Activated gamma-delta T cell treated with anti-CD3 and anti-CD28 coated beads, Interleukin-2, amount 50 U/mL, for 16 hours (primary cell): ENCODE measurements at regions not wholly inside any gene's neighbourhood (a gene's known extent, or its start where the extent isn't known, plus 50 kb on each side); places are given as distances from the start of the nearest gene placed in this dataset.
"Not testable (repeated sequence)": the region's sequence is repeated elsewhere in the genome, so short reads cannot be mapped to it uniquely, and the experiment has no call there.

Source experiments
- DNase-seq: peaks from one replicate; pipeline ENCODE4 v3.0.0-alpha.2; 2020; ENCODE audit warnings: low read depth

DNA sequence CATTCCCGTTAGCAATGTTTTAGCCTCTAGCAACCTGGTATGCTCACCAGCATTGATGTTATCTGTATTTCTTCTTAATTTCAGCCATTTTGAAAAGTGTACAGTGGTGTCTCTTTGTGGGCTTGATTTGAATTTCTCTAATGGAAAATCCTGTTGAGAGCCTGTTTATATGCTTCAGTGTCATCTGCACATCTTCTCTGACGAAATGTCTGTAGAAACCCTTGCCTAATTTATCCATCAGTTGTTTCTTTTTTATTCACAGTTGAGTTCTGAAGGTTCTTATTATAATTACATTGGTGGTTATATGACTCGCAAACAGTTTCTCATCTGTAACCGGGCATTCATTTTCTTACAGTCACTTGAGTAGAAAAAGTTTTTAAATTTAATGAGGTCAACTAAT, 1195.5 kb downstream of the TMEM121 start:
- not testable (repeated sequence) for DNase-seq

DNA sequence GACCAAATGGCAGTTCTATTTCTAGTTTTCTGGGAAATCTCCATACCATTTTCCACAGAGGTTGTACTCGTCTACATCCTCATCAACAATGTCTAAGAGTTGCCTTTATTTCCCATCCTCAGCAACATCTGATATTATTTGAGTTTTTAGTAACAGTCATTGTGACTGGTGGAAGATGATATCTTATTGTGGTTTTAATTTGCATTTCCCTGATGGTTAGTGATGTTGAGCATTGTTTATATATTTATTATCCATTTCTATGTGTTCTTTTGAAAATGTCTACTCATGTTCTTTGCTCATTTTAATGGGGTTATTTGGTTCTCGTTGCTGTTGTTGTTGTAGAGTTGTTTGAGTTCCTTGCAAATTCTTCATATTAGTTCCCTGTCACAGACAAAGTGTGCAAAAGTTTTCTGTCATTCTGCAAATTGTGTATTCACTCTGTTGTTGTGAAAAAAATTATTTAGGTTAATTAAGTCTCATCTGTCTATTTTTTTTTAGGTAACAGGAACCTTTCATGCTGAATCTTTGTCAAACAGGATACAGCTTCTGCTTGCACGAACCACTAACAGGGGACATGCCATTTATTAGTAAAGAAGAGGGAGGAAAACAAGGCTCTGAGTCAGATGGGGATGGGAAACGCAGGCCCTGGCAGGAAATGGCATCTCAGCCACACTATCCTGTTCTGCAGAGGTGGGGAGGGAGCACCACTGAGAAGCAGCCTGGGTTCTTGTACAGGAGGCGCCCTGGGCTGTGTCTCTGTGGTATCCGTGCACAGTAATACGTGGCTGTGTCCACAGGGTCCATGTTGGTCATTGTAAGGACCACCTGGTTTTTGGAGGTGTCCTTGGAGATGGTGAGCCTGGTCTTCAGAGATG, 1196.7 kb downstream of the TMEM121 start:
- not testable (repeated sequence) for DNase-seq

DNA sequence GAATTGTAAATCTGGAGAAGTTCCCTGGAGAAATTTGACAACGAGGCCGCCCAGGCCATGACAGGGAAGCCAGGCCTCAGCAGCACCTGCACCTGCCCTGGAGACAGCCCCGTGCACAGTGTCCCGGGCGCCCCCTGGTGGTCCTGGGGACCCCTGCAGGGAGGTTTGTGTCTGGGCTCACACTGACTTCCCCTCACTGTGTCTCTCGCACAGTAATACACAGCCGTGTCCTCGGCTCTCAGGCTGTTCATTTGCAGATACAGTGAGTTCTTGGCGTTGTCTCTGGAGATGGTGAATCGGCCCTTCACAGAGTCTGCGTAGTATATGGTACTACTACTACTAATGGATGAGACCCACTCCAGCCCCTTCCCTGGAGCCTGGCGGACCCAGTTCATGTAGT, 1201.6 kb downstream of the TMEM121 start:
- DNase-seq: not testable (repeated sequence)

DNA sequence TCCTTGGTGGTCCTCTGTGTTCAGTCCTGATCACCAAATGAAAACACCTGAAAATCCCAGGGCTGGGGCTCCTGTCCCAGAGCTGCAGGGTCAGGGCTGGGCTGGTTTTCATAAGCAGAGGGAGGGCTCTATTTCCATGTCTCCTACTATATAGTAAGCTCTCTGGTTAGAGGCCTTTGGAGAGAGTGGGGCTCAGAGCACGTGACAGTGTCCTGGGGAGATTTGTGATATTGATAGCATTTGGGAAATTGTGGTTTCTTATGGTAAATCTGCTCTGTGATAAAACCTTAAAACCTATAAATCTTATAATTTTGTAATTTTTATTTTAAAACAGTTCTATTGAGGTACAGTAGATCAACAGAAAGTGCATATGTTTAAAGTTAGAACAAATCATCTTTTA, 1202.2 kb downstream of the TMEM121 start:
- no peak for DNase-seq

DNA sequence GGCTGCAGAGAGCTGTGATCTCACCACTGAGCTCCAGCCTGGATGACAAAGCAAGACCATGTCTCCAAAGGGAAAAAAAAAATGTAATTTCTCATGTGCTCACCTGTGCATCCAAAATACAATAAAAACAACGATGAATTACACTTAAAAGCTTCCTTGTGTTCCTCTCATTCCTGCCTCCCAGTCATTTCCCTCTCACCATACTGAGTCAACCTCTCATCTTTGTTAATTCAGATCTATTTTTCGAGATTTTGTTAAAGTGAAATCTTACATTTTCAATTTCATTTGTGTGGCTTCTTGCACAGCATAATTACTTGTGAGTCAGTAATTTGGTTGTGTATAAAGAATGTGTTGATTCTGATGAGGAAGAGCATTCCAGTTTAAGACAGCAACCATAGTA, 1203.2 kb downstream of the TMEM121 start:
- no peak for DNase-seq

DNA sequence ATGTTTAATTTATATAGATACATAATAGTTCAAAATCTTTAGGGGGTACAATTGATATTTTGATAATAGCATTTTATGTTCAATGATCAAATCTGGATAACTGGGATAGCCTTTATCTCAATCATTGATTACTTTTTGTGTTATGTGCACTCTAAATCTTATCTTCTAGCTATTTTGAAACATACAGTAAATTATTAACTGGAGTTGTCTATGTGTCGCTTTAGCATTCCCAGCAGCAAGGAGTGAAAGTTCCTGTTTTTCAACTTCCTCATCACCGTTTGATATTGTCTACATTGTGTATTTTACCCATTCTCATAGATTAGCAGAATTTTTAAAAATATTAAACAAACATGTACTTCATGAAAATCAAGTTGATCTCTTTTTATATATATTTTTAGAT, 1207.4 kb downstream of the TMEM121 start:
- no peak for DNase-seq

DNA sequence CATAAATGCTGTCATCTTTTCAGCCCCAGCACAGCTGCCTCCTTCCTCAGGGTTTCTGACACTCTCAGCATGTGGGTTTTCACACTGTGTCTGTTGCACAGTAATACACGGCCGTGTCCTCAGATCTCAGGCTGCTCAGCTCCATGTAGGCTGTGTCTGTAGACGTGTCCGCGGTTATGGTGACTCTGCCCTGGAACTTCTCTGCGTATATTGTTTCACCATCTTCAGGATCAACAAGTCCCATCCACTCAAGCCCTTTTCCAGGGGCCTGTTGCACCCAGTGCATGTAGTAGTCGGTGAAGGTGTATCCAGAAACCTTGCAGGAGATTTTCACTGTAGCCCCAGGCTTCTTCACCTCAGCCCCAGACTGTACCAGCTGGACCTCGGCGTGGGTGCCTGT, 1210.6 kb downstream of the TMEM121 start:
- peak; percentile 37 for DNase-seq

DNA sequence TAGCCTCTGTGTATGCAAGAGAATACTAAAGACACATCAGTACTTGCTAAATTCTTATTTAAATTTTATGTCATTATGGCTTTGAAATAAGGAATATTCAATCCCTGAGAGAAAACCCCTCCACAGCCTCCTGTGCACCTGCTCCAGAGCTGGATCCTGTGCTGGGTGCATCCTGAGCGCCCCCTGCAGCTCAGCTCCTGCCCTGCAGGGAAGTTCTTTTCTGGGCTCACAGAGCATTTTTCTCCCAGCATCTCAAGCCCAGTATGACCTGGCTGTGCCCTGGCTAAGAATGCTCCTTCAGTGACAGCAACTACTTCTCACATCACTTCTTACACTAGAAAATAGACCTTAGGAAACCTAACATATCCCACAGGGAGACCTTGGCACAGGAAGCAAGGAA, 1211.7 kb downstream of the TMEM121 start:
- no peak for DNase-seq

DNA sequence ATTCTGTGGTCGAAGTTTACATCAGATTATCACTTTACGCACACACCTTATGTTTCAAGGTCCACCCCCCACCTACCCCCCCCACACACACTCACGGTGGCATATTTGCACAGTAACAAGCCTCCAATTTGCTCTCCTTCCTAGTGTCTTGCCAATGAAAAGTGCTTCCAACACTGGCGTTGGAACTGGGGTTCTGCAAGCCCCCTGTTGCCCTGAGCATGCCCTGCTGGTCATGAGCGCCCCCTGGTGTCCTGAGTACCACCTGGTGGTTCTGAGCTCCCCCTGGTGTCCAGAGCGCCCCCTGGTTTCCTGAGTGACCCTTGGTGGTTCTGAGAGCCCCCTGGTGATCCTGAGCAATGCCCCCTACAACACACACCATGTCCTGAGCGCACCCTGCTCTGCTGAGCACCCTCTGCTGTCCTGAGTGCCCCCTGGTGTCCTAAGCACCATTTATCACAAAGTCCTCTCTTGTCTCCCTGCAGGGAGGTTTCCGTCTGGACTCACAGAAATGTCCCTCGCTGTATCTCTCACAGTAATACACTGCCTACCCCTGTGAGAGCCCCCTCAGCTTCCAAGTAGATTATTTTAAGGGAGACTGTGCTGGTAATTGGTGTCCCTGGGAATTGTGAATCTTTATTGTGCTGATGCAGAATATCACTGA, 1212.3 kb downstream of the TMEM121 start:
- not testable (repeated sequence) for DNase-seq

DNA sequence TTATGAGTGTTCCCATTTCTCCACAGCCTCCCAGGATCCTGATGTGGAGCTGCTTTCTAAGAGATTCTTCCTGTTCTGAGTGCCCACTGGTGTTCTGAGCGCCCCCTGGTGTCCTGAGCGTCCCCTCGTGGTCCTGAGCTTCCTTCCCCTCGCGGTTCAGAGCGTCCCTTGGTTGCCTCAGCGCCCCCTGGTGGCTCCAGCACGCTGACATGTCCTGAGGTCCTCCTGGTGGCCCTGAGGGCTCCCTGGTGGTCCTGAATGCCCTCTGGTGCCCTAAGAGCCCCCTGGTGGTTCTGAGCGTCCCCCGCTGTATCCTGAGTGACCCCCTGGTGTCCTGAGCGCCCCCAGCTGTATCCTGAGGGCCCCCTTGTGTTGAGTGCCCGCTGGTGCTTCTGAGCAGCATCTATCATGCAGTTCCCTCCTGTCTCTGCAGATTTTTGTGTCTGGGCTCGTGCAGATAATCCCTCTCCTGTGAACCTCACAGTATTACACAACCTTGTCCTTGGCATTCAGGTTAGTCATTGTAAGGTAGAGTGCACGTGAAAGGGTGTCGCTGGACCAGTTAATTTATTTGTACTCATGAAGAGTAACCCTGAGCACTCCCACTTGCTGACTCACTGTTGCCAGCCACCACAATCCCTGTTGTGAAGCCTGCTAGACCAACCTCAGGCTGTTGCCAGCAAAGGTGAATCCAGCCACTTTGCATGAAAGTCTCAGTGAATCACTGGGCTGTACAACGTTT, 1214.9 kb downstream of the TMEM121 start:
- peak; percentile 82 for DNase-seq

DNA sequence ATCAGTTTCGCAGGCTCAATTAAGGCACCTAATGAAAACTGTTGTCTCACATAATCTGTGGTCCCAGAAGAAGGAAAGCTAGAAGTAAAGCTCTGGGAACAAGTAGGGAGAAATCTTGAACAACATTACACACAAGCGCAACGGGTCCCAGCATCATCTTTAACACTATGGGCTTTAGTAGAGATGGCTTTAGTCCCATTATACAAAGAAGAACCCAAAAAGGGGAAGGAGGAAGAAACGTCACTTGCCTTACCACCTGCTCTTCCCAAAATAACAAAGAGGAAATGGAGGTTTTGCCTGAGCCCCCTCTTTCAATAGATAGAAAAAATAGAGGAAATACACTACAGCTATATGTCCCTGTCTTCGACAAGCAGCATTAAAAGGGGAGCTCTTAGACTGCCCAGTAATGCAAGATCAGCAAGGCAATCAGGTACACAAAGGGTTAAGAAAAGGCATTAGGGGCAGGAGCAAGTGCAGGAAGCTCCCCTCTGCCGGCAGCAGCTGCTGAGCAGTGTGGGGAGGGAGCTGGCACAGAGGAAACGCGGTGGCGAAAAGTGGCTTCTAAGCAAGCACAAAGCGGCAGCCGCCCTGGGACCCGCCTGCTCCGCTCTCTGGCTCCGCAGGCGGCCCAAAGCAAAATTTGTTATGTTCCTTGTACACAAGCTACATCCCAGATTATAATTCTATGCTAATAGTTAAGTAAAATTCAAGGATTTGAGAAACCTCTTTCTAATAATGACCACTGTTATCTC, 1218.8 kb downstream of the TMEM121 start:
- DNase-seq: not testable (repeated sequence)

DNA sequence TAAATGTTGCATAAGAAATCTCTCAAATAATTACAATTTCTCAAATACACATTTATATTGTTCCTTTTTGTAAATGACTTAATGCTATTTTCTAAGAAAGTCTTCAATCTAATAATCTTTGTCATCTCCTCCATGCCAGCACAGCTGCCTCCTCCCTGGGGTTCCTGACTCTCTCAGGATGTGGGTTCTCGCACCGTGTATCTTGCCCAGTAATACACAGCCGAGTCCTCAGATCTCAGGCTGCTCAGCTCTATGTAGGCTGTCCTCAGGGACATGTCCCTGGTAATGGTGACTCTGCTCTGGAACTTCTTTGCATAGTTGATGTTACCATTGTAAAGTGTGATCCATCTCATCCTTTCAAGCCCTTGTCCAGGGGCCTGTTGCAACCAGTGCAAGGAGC, 1223.7 kb downstream of the TMEM121 start:
- not testable (repeated sequence) for DNase-seq

DNA sequence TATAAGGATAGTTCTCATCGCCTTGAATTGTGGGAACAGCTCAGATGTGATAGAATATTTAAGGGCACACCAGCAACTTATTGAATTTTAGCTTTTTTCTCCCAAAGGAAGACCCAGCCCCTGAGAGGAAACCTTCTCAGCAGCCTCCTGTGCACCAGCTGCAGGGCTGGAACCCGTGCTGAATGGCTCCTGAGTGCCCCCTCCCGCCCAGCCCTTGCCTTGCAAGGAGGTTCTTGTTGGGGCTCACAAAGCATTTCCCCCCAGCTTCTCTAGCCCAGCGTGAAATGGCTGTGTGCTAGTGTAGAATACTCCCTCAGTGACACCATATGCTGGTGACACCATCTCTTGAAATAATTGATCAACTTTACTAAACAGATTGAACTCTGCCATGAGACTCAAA, 1227.4 kb downstream of the TMEM121 start:
- not testable (repeated sequence) for DNase-seq

DNA sequence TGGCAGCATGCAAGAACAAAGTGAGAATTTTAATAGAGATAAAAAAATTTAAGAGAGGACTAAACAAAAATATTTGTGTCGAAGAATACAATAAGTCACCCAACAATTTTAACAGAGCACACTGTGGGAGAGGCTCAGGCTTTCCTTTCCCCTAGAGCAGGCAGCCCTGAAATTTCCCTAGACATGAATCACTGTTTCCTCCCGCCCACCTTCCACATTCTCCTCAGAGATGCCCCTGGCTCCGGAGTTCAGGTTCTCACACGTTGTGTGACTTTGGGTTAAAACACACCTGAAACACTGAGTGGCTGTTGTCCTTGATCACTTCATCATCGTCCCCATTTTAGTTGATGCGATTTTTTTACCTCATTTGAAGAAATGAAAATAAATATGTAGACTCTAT, 1231.1 kb downstream of the TMEM121 start:
- not testable (repeated sequence) for DNase-seq

DNA sequence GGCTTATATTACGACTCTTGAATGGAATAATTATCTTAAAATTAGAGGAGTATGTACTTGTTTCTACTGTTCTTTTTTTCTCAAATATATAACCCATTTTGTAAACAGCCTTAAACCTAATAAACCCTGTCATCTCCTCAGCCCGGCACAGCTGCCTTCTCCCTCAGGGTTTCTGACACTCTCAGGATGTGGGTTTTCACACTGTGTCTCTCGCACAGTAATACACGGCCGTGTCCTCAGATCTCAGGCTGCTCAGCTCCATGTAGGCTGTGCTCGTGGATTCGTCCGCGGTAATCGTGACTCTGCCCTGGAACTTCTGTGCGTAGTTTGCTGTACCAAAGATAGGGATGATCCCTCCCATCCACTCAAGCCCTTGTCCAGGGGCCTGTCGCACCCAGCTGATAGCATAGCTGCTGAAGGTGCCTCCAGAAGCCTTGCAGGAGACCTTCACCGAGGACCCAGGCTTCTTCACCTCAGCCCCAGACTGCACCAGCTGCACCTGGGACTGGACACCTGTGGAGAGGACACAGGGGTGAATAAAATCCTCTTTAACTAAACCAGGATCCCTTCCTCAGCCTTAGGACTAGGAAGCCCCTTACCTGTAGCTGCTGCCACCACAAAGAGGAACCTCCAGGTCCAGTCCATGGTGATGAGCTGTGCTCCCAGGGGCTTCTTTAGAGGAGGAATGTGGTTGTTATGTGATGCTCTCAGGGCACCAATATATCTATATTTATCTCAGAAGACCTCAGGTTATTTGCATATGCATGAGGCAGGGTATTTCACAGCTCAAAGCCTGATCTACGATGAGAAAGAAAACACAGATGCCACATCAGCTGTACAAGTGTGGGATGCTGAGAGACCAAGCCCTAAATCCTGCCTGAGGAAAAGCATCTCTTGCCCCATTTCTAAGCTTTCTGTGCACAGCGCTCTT, 1235.8 kb downstream of the TMEM121 start:
- DNase-seq: not testable (repeated sequence)

DNA sequence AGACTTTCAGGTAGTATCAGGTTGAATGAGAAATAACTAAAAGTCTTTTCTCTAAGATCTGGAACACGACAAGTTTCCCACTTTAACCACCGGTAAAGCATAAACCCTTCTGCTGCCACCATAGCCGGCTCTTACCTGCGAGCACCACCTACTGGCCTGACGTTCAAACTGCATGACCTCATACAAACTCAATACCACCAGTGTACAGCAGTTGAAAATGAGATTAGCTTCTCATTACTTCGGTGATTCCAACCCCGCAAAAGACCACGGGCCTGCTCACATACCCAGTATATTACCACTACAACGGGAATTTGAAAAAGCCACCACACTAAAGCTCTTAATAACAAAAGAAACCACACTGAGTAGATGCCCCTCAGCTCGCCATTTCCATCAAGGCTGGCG, 1238.6 kb downstream of the TMEM121 start:
- DNase-seq: not testable (repeated sequence)

DNA sequence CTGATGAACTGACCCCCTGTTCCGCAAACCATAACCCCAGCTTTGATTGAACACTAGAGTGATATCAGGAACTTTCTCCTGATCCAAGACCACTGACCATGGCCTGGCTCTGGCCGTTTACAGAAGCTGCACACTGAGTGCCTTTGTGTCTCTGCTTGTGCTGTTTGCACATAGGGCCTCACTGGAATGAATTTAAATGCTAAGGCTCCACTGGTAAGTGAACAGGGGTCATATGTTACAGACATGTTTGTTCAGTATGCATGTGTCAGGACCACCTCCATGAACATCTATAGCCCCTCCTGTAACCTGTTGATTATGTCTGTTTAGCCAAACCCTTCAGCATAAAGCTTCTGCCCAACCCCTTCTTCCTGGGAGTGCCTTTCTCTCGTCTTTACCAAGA, 1239.8 kb downstream of the TMEM121 start:
- no peak for DNase-seq

DNA sequence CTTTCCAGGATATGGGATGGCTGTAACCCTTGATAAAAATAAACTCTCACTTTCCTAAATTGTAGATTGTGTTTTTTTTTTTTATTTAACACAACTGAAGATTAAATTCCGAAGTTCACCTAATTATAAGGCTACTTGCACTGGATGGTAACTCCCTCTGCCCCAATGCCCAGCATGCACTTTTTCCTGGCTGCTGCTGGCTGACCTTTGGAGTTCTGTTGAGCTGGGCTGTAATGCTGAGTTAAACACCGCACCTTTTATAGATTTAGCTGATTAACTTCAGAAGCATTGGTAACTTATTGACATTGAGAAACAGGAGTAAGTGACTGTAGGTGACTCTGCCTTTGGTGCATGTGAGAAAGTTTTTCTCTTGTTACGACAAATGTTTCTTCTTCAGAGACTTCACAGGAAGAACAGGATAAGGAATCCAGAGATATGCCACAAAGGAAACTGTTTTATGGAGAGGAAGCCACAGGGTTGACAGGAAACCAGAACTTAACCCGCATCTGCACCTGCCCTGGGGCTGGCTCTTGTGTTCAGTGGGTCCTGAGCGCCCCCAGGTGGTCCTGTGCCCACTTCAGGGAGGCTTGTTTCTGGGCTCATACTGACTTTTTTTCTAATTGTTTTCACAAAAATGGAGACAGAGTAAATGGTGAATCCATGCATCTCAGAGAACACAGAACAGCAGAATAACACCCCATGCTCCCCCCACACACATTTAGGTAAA, 1240.3 kb downstream of the TMEM121 start:
- peak; percentile 65 for DNase-seq

DNA sequence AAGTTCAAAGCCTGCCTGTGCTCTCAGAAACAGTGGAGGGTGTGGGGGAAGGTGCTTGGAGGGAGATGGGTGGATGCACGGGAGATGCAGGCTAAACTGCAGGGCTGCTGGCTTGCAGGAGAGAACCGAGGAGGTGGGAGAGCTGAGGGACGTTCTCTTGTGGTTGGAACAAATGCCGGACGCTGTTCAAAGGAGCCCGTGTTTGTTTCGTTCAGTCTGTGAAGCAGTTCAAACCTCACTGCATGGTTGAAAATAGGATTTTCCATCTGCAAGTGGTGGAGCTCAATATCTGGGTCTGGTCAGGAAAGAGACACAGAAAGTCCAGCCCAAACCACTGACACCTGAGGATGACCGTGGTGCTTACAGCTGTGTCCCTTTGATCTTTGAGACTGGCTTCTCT, 1241.8 kb downstream of the TMEM121 start:
- not testable (repeated sequence) for DNase-seq
